PC-3 (cell line): ENCODE measurements at regions not wholly inside any gene's neighbourhood (a gene's known extent, or its start where the extent isn't known, plus 50 kb on each side); places are given as distances from the start of the nearest gene placed in this dataset.

Experiments used
- CTCF ChIP-seq: fragments of 300-600 bp; sonication (generic); conservative IDR thresholded peaks from 2 replicates; pipeline ENCODE4 v1.5.1; 2017; ENCODE audit warnings: antibody characterized with exemption, low read depth, mild to moderate bottlenecking, low read length
- EZH2 ChIP-seq: fragments of 300-600 bp; sonication (generic); IDR thresholded peaks from one replicate; pipeline ENCODE4 v1.6.1; 2017; ENCODE audit warnings: antibody characterized with exemption, mild to moderate bottlenecking, low read length; ENCODE audit not compliant: unreplicated experiment
- EZH2phosphoT487 ChIP-seq: fragments of 300-600 bp; sonication (generic); IDR thresholded peaks from 2 replicates; pipeline ENCODE4 v1.6.1; 2018; ENCODE audit warnings: mild to moderate bottlenecking, antibody characterized with exemption, low read length, borderline replicate concordance

DNA sequence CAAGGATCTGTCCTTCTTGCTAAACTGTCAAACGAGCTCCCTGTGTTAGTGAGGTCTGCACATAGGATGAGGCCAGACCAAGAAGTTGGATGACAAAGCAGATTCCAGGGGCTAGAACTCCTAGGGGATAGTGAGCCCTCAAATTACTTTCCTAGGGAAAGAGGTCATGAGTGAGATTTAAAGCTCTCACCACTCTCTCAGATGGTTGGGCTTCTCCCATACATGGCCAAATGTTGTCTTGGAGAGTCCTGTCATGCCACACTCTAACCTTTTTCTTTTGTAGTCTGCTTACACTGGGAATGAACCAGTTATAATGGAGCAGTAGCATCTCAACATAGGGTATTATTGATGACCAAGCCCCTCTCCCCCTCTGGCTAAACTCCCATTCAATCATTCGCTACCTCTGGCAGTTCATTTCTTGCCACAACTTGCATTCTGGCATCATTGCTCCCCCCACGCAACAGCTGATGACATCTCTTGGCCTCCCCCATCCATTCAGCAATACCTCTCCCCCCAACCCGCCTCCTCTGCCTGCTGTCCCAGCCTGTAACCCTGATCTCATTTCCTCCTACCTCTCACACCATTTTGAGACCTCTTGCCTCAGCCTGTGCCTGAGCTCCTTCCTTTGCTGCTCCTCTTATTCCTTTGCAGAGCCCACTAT, 64.7 kb upstream of the CISTR start:
- TF ChIP-seq CTCF (no peak), EZH2phosphoT487 (no peak), EZH2 (no peak)
